GM23338 (cell line): ENCODE measurements at regions not wholly inside any gene's neighbourhood (a gene's known extent, or its start where the extent isn't known, plus 50 kb on each side); places are given as distances from the start of the nearest gene placed in this dataset.

Source experiments
- CREB1 ChIP-seq: fragments of 250-450 bp; sonication (Bioruptor Pico); IDR thresholded peaks from 2 replicates; pipeline ENCODE4 v1.5.0; 2020; ENCODE audit warnings: low read depth, mild to moderate bottlenecking, moderate library complexity
- EZH2 ChIP-seq: fragments of 200-600 bp; sonication (generic); IDR thresholded peaks from one replicate; pipeline ENCODE4 v1.8.0; 2017; ENCODE audit warnings: antibody characterized with exemption, mild to moderate bottlenecking, low read depth; ENCODE audit not compliant: unreplicated experiment
- EZH2phosphoT487 ChIP-seq: fragments of 200-600 bp; sonication (generic); IDR thresholded peaks from one replicate; pipeline ENCODE4 v1.8.1; 2018; ENCODE audit warnings: antibody characterized with exemption; ENCODE audit not compliant: unreplicated experiment
- JUNB ChIP-seq: IDR thresholded peaks from one replicate; pipeline ENCODE4 v1.6.1; 2016; ENCODE audit warnings: antibody characterized with exemption; ENCODE audit not compliant: unreplicated experiment
- NANOG ChIP-seq: IDR thresholded peaks from 2 replicates; pipeline ENCODE4 v1.6.1; 2016; ENCODE audit warnings: antibody characterized with exemption, borderline replicate concordance
- POLR2AphosphoS5 ChIP-seq: IDR thresholded peaks from 2 replicates; pipeline ENCODE4 v1.6.1; 2016; ENCODE audit warnings: antibody characterized with exemption, low read depth
- STAT1 ChIP-seq: IDR thresholded peaks from one replicate; pipeline ENCODE4 v1.6.1; 2016; ENCODE audit warnings: antibody characterized with exemption; ENCODE audit not compliant: unreplicated experiment
- ZNF114 ChIP-seq: fragments of 250-450 bp; sonication (Bioruptor Pico); IDR thresholded peaks from 2 replicates; pipeline ENCODE4 v1.5.0; 2020; ENCODE audit warnings: mild to moderate bottlenecking, moderate library complexity
- TF ChIP-seq, protein P1 (sequence below): fragments of 250-450 bp; sonication (Bioruptor Pico); IDR thresholded peaks from 2 replicates; pipeline ENCODE4 v1.5.0; 2020; ENCODE audit warnings: mild to moderate bottlenecking, moderate library complexity
- TF ChIP-seq, protein P2 (sequence below): IDR thresholded peaks from 2 replicates; pipeline ENCODE4 v1.6.1; 2016; ENCODE audit warnings: antibody characterized with exemption
- TF ChIP-seq, protein P3 (sequence below): IDR thresholded peaks from one replicate; pipeline ENCODE4 v1.6.1; 2018; ENCODE audit warnings: antibody characterized with exemption; ENCODE audit not compliant: unreplicated experiment

DNA sequence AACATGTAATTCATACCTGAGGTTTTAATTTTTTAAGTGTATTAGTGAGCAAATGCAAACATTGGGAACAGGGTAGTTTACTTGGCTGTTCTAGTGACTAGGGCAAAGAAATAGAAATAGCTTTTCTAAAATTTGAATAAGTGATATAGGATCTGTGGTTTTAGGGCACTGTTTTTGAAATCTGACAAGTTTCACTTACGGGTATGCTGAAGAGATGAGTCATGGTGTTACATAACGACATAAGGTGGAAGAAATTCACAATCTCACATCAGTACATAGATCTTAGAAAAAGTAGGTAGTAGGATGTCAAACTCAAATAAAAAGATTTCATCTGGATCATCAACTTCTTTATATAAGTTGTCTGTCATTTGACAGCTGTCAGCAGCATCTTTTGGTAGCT, 772.3 kb downstream of the MAT2B start (continued):
- TF ChIP-seq, protein P1, sequence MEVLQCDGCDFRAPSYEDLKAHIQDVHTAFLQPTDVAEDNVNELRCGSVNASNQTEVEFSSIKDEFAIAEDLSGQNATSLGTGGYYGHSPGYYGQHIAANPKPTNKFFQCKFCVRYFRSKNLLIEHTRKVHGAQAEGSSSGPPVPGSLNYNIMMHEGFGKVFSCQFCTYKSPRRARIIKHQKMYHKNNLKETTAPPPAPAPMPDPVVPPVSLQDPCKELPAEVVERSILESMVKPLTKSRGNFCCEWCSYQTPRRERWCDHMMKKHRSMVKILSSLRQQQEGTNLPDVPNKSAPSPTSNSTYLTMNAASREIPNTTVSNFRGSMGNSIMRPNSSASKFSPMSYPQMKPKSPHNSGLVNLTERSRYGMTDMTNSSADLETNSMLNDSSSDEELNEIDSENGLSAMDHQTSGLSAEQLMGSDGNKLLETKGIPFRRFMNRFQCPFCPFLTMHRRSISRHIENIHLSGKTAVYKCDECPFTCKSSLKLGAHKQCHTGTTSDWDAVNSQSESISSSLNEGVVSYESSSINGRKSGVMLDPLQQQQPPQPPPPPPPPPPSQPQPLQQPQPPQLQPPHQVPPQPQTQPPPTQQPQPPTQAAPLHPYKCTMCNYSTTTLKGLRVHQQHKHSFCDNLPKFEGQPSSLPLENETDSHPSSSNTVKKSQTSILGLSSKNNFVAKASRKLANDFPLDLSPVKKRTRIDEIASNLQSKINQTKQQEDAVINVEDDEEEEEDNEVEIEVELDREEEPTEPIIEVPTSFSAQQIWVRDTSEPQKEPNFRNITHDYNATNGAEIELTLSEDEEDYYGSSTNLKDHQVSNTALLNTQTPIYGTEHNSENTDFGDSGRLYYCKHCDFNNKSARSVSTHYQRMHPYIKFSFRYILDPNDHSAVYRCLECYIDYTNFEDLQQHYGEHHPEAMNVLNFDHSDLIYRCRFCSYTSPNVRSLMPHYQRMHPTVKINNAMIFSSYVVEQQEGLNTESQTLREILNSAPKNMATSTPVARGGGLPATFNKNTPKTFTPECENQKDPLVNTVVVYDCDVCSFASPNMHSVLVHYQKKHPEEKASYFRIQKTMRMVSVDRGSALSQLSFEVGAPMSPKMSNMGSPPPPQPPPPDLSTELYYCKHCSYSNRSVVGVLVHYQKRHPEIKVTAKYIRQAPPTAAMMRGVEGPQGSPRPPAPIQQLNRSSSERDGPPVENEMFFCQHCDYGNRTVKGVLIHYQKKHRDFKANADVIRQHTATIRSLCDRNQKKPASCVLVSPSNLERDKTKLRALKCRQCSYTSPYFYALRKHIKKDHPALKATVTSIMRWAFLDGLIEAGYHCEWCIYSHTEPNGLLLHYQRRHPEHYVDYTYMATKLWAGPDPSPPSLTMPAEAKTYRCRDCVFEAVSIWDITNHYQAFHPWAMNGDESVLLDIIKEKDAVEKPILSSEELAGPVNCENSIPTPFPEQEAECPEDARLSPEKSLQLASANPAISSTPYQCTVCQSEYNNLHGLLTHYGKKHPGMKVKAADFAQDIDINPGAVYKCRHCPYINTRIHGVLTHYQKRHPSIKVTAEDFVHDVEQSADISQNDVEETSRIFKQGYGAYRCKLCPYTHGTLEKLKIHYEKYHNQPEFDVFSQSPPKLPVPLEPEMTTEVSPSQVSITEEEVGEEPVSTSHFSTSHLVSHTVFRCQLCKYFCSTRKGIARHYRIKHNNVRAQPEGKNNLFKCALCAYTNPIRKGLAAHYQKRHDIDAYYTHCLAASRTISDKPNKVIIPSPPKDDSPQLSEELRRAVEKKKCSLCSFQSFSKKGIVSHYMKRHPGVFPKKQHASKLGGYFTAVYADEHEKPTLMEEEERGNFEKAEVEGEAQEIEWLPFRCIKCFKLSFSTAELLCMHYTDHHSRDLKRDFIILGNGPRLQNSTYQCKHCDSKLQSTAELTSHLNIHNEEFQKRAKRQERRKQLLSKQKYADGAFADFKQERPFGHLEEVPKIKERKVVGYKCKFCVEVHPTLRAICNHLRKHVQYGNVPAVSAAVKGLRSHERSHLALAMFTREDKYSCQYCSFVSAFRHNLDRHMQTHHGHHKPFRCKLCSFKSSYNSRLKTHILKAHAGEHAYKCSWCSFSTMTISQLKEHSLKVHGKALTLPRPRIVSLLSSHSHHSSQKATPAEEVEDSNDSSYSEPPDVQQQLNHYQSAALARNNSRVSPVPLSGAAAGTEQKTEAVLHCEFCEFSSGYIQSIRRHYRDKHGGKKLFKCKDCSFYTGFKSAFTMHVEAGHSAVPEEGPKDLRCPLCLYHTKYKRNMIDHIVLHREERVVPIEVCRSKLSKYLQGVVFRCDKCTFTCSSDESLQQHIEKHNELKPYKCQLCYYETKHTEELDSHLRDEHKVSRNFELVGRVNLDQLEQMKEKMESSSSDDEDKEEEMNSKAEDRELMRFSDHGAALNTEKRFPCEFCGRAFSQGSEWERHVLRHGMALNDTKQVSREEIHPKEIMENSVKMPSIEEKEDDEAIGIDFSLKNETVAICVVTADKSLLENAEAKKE (CRISPR knock-in tag) = no peak
- no peak for TF ChIP-seq JUNB
- no peak for TF ChIP-seq ZNF114 (CRISPR knock-in tag)
- TF ChIP-seq EZH2phosphoT487 = no peak
- no peak for TF ChIP-seq POLR2AphosphoS5
- TF ChIP-seq, protein P2, sequence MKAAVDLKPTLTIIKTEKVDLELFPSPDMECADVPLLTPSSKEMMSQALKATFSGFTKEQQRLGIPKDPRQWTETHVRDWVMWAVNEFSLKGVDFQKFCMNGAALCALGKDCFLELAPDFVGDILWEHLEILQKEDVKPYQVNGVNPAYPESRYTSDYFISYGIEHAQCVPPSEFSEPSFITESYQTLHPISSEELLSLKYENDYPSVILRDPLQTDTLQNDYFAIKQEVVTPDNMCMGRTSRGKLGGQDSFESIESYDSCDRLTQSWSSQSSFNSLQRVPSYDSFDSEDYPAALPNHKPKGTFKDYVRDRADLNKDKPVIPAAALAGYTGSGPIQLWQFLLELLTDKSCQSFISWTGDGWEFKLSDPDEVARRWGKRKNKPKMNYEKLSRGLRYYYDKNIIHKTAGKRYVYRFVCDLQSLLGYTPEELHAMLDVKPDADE = no peak
- TF ChIP-seq NANOG = no peak
- no peak for TF ChIP-seq CREB1 (CRISPR knock-in tag)
- TF ChIP-seq STAT1 = no peak
- TF ChIP-seq EZH2 = no peak
- TF ChIP-seq, protein P3, sequence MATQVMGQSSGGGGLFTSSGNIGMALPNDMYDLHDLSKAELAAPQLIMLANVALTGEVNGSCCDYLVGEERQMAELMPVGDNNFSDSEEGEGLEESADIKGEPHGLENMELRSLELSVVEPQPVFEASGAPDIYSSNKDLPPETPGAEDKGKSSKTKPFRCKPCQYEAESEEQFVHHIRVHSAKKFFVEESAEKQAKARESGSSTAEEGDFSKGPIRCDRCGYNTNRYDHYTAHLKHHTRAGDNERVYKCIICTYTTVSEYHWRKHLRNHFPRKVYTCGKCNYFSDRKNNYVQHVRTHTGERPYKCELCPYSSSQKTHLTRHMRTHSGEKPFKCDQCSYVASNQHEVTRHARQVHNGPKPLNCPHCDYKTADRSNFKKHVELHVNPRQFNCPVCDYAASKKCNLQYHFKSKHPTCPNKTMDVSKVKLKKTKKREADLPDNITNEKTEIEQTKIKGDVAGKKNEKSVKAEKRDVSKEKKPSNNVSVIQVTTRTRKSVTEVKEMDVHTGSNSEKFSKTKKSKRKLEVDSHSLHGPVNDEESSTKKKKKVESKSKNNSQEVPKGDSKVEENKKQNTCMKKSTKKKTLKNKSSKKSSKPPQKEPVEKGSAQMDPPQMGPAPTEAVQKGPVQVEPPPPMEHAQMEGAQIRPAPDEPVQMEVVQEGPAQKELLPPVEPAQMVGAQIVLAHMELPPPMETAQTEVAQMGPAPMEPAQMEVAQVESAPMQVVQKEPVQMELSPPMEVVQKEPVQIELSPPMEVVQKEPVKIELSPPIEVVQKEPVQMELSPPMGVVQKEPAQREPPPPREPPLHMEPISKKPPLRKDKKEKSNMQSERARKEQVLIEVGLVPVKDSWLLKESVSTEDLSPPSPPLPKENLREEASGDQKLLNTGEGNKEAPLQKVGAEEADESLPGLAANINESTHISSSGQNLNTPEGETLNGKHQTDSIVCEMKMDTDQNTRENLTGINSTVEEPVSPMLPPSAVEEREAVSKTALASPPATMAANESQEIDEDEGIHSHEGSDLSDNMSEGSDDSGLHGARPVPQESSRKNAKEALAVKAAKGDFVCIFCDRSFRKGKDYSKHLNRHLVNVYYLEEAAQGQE = no peak
